Activated CD4-positive, CD25-positive, alpha-beta regulatory T cell treated with anti-CD3 and anti-CD28 coated beads, Interleukin-2, amount 50 U/mL, for 24 hours (primary cell): ENCODE measurements at regions not wholly inside any gene's neighbourhood (a gene's known extent, or its start where the extent isn't known, plus 50 kb on each side); places are given as distances from the start of the nearest gene placed in this dataset.

ENCODE experiments used
- ATAC-seq, 2 donors: fragments of 150-1000 bp; cut with Tn5 transposase; one replicate each; pipeline ENCODE4 v1.10.0; 2021; ENCODE audit warnings: mild to moderate bottlenecking in 1 of 2, moderate library complexity in 1 of 2

DNA sequence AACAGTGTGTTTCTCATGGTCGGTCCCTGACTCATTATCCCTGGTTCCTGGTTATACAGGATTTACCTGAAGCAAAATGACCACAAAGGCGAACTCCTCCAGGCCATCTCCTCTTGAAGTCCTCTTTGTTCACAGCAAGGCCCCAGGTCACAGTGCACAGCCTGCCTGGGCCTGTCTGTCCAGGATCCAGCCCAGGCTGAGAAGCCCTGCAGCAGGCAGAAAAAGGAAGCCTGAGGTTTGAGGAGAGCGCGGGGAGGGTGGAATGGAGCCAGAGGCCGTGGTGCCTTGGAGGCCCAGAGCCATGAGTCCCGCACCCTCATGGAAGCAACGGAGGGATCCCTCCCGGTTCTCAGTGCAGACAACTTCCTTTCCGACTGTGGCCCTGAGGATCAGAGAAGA is 136.8 kb upstream of the IRF2BP2 start:
- no peak for ATAC-seq

DNA sequence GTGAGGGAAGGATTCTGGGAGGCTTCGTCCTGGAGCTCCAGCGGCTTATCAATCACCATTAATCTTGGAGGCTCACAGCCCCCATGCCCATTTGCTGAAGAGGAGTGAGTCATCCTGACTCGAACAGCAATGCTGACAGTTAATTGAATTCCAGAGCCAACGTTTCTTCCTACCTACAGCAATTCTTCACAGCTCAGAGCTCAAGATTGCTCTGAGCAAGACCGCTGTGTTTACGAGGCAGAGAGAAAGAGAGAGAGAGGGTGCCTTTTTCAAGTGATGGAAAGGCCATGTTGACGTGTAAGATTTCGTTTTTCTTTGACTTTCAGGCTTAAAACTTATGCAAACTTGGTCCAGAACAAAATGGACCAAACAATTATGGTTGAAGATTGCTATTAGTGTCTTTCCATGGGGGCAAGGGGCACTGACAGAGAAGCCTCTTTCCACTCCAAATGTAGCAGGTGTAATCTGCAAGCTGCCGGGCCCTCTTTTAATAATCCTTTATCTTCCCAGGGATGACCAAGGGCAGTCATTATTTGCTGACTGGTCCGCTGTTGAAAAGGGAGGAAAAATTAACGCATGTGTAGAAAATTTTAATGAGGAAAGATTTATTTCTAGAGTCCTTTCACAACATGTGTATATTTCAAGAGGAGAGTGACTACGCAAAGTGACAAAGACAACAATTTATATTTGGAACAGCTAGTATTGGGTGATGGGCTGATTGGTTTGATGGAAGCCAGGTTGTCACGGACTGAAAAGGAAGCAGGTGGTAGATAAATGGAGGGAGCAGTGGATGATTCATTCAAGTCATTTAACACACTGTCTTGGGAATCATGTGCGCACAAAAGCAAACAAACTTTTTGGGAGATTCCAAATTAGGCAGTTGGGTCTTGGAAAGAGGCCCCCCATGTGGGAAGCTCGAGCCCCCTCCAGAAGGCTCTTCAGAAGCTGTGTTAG is 136.1 kb upstream of the IRF2BP2 start:
- ATAC-seq = no peak

DNA sequence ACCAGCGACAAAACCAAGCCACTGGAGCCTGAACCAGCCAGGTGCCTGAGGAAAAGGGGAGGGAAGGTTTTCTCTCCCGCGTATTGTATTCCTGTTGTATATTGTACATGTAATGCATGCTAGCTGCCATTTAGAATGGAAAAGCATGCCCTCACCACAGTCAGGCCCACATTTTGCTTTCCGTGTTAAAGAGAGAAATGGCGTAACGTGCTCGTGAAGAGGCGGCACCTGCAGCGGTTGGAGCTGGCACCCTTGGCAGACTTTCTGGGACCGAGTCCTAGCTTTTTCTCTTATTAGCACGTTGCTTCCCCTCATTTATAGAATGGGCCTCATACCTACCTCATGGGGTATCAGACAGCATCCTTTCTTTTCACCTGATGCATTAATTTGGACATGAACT is 135.3 kb upstream of the IRF2BP2 start:
- ATAC-seq = no peak

DNA sequence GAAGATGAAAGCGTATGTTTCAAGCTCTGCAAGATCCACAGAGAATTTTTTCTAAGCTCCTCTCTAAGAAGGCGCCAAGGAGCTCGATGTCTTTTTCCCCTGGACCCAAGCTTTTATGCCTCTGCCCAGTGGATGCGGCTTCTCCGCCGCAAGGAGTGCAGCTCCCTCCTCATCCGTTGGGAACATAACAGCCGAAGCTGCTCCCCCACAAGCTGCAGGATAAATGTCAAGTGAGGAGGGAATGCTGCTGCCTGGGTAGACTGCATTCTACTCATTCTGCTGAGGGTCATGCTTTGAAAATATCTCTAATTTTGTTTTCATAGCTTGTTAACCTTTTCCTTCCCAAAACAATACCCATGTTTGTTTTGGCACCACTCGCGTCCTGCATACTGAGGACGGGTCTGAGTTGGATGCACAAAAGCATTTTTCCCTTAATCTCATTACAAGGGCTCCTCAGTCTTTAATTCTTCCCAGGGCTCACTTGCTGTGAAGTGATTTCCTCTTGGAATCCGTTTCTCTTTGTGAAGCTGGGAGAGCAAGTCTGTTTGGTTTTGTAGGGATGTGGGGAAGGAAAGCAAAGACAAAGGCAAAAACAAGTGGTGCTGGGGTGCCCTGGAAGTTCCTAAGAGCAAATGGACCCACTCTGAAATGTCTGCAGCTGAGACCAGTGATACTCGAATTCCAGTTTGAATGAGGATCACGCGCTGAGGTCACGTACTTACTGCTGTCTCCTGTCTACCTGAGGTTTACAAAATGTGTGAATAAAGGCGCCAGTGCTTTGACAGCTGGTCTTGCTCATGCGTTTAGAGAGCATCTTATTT is 134.0 kb upstream of the IRF2BP2 start:
- no peak for ATAC-seq

DNA sequence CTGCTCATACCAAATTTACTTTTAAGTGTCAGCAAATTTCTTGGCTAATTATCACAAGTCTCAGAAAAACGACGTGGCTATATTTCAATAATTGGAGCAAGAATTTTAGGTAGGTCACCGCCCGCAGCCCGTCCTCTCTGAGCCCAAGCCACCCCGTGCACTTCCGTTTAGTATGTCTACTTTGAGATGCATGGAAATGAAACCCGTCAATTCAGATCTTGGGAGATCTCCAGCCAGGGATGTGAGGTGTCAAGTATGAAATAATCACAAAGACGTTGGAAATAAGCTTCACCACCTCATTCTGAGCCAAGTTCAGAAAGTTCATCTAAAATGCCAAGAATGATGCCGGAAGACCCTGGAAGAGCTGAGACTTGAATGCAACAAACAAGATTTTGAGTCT is 132.6 kb upstream of the IRF2BP2 start:
- ATAC-seq = no peak

DNA sequence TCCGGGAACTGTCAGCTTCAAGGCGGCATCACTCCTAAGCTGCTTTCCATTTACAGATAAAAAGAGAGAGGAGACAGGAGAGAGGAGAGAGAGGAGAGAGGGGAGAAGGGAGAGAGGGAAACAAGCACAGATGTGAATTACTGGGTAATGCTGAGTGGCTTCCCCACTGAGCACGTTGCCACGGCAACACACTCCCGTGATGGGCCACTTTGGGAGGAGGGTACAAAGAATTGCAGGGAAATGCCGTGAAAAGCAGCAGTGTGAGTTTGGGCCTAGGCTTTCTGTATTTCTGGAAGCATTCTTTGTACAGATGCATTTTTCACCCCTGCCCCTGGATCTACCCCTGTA is 128.0 kb upstream of the IRF2BP2 start:
- ATAC-seq = no peak

DNA sequence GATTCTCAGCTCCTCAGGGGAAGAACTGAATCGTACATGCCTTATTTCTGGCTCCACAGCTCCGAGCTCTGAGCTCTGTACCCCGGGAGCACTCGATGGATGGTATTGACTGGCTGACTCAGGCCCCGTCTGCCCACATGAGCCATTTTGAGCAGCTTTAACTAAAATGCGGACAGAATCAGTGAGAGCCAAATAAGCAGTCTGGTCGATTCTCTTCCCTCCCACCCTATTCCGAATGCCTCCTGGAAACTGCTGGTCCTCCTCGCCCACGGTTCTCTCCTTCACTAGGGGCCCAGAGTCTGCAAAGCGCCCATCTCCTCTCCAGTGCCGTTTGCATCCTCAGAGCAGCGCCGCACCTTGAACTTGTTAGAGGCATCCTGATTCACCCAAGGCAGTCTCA is 125.9 kb upstream of the IRF2BP2 start:
- ATAC-seq = no peak

DNA sequence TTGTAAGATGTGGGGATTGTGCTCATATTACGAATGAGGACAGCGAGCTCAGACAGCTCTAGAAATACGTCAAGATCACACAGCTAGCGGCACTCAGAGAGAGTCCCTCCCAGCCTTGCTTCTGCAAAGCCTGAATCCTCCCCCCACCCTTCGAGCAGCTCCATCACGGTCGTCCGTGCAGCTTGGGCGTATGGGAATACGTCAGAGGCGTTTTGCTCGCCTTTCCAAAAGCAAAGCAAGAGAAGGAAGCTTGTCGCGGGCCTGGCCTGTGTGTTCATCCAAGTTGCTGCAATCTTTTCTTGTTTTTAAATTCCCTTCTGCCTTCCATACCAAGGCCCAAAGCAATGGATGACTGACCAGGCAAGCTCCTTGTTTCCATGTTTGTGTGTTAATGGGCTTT is 125.5 kb upstream of the IRF2BP2 start:
- no peak for ATAC-seq

DNA sequence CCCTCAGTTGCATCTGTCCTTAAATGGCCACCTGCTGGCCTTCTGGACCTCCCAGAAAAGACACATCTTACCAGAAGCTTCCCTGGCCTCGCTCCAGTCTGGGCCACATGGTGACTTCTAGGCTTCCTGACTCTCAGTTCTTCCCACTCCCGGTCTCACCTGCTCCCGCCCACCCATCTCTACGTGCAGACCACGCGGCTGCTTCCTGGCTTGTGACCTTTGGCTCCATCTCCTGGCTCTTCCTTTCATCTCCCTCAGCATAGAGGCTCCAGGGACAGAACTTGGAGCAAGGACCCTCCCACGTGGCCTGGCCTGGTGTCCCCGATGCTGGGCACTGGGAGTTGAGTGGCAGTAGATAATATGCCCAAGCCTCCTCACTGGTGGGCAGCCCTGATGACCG is 124.9 kb upstream of the IRF2BP2 start:
- no peak for ATAC-seq

DNA sequence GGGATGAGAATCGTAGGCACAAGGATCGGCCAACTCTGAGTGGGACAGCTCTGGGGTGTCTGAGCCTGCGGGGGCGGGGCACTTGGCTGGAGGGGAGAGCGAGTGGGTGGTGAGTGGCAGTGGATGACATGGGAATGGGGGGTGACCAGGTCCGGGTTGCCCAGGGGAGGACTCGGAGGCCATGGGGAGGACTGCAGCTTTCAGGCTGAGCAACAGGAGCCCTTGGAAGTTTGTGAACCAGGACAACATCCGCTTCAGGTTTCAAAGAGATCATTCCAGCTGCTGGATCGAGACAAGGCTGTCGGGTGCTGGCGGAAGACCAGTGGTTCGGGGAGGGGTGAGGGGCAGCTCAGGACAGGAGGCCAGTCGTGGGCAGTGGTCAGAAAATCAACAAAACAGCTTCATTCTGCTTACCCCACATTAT is 124.4 kb upstream of the IRF2BP2 start:
- no peak for ATAC-seq

DNA sequence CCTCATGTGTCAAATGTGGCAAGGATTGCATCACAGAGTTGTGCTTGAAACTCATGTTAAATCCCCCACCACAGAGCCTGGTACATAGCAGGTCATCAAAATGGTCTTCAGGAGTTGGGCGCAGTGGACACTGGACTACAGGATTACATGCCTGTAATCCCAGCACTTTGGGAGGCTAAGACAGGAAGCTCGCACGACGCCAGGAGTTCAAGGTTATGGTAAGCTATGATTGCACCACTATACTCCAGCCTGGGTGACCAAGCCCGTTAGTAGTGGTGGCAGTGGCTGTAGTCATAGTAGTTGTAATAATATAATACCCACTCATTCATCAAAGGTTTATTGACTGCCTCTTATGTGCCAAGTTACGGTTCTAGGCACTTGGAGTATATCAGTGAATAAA is 123.4 kb upstream of the IRF2BP2 start:
- no peak for ATAC-seq

DNA sequence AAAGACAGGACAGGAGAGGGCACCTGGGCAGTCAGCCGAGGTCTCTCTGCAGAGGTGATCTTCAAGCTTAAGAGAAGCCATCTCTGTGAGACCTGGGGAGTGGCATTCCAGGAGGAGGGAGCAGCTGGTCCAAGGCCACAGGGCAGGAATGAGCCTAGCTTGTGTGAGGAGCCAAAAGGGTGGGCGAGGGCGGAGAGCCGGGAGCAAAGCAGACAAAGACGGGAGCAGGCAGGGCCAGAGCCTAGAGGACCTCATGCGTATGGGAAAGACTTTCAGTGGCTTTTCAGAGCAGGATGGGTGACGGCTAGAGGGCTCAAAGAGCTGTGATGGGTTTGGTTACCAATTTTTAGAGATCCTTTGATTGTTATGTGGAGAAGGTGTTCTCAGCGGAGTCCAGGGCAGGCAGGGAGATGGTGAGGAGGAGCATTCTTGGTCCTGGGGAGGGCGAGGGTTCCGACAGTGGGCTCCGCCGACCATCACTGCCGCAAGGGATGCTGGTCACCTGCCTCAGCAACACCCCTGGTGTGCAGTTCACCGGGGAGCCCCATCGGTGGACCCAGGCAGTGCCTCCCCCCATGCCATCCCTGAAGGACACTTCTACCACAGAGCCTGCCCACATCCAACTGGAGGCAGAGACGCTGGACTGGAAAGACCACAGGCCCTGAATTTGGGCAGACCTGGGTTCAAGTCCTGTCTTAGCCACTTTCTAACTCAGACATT is 122.9 kb upstream of the IRF2BP2 start:
- no peak for ATAC-seq

DNA sequence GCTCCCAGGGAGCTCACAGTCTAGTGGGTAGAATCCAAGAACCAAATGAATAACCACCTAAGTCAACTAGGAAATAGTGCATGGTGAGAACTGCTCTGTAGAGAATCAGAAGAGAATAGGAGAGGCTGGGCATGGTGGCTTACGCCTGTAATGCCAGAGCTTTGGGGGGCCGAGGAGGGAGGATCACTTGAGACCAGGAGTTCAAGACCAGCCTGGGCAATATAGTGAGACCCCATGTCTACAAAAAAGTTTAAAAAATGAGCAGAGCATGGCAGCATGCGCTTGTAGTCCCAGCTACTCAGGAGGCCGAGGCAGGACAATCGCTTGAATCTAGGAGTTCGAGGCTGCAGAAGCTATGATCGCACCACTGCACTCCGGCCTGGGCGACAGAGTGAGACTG is 122.3 kb upstream of the IRF2BP2 start:
- no peak for ATAC-seq

DNA sequence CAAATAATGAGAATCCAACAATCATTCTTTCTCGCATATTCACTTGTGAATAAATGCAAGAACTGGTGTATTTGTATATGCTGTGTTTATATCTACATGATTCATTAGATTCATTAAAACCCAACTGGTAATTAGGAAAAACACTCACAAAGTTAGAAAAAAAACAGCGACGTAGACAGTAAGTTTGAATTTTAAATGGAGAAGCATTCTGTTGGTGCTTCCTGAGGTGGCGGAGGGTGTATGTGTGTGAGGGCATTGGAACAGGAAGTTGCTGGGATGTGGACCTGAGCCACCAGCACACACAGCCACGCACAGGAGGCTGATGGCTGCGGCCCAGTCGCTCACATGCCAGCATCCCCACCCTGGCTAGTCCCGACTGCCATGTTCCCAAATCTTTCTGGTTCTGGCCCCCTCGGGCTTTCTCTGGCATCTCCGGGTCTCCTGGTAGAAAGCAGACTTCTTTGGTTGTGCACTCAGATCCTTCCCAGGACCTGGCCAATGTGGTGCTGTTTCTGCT is 121.6 kb upstream of the IRF2BP2 start:
- ATAC-seq = no peak

DNA sequence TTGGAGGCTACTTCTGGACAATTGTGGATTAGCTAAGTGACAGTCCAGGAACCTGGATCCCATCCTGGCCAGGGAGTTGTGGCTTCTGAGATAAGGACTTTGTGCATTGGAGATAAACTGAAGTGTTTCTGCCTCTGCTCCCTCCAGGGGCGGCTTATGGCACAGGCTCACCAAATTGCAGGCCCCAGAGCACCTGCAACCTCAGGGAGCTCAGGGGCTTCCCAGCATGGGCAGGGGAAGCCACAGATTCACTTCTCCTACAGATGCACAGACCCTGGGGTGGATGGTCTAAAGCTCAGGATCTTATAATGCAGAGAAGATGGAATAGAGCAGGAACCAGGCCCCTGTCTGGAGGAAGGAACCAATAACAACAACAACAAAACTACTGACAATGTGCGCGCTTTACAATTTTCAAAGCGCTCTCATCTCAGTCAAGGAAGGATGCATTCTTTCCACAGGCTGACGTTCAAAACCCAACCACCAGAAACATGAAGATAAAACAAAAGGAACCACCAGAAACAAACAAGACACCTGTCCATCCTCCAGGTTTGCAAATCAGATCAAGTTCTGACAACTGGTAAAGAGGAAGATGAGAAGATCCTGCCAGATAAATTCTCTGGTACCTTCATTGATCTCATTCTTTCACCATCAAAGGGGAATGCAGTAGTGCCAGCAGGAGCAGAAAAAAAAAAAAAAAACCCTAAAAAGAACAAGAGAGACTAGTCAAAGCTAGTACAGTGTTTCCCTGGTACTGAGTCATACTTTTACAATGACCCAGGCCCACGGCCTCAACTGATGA is 121.0 kb upstream of the IRF2BP2 start:
- ATAC-seq = peak; percentile 97

DNA sequence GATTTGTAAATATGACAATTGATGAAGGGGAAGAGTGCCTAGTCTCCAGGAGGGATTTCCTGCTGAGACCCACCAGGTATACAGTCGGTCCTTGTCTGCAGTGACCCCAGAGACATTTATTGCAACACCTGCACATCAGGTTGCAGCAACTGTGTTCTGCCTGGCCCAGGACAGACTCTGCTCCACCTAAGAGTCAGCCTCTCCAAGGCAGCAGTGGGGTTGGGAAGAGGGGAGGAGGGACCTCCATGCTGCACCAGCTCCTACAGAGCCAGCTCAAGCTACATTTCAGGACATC is 120.4 kb upstream of the IRF2BP2 start:
- no peak for ATAC-seq

DNA sequence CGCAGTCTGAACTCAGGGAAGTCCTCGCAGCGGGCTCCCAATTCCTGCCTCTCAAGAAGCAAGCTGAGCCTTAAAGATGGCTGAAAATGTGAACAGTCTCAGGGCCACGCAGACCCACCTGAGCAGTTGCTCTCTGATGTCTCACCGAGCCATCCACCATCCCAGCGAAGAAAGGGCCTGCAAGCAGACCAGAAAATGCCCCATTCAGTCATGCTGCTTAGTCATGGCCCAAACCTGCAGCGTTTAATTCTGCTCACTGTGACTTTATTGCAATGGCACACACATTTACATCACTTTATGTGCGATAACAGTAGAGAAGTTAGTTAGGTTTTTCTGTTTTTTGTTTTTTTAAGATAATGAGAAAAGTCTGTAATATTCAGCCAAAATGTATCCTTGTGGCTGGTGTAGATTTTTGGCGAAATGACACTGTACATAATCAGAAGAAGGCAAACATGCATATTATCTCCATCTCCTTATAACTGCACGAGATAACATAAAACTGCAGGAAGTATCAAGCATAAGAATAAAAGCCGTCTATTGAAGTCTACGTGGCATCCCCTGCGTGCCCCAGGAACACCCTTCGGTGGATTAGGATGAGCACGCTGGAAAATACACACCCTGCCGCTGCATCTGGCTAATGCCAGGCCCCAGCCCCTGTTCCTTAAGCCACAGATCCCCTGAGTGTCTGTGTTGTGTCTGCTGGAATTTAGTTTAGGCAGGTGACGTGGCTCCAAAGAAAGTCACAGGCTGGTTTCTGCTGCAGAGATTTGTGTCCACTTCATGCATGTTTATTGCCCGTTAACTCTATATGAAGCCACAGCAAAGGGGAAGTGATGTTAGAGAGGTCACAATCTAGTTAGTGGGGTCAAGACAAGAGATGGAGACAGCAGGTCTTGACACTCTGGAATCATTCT is 119.8 kb upstream of the IRF2BP2 start:
- ATAC-seq = no peak

DNA sequence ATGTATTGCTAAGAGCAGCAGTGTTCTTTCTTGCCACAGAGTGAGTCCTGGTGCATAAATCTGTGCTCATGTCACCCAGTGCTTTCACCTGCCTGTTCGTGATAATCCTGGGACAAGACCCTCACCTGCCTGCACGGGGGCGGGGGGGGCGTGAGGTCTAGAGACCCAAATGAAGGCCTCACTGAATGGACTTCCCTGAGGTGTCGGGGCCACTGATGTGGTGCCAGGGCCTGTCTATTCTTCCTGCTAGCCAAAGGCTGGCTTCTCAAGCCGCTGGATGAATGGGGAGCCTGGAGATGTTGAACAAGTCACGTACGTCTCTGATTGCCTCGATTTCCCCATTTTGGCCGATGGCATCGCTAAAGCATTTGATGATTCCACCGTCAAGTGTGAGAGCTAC is 118.8 kb upstream of the IRF2BP2 start:
- no peak for ATAC-seq

DNA sequence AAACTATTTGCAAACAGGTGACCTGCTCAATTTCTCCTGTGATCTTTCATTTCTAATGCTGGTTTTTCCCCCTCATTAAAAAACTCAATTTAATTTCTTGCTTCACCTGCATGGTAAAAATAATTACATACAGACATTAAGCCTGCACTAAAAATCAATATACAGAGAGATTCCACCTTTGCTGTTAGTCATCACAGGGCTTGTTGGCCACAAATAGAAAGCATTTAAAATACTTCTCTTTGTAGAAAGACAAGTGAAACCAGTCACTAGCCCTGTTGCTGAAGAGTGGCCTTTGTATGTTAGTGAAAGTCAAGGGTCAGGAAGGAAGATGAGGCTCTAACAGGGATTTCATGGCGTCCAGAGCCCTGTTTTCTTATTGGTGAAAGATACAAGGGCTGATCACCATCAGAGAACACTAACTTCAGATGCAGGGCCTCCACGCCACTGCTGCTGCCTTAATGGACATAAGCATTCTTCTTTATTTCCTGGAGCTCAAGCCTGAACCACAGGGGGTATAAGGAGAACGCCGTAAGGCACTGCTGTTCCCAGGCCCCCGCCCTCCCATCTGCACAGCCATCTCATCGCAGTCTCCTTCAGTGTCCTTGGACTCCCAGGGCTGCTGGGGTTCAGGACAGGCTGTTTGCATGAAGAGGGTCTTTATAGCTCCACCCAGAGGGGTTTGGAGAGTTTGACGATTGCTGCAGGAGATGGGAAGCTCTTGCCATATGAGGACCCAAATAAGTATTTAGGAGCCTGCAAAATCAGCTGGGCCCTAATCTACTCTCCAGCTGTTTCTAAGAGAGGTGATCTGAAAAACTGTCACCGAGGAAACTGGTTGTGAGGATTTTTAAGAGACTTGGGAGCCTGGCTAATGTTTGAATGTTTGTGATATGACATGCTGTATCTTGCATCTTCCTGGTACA is 117.3 kb upstream of the IRF2BP2 start:
- ATAC-seq = no peak

DNA sequence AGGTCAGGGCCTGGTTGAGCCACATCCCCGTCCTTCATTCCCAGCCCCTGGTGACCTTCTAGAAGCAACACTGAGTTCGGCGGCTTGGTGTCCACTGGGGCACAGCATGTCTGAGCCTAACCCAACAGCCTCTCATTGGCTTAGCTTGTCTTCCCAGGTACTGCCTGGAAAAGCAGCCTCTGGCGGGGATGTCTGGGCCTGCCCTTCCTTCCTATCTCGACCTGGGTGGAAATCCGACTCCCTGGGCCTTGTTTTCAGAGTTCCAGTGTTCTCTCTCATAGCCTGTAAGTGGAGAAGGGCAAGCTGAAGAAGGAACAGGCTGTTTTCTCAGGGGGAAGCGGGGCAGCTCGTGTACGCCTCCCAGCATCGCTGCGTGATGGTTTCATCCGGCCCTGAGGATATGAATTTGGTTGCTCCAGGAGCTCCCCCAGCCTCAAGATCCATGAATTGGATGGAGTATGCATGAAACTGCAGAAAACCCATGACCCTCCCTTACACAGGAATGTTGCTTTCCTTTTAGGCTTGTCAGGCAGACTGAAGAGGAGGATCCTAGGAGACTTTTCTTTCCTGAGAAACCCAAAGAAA is 116.5 kb upstream of the IRF2BP2 start:
- ATAC-seq = no peak
